HEK293 (cell line): ENCODE measurements at regions not wholly inside any gene's neighbourhood (a gene's known extent, or its start where the extent isn't known, plus 50 kb on each side); places are given as distances from the start of the nearest gene placed in this dataset.

Experiments
- CTCF ChIA-PET: fragments of 350-600 bp; formaldehyde crosslinking; extraction: SDS; loops from one replicate; lab custom pipeline; 2021; ENCODE audit warnings: antibody characterized with exemption; lab: Yijun Ruan, JAX
- POLR2A ChIA-PET: fragments of 300-600 bp; formaldehyde crosslinking; extraction: SDS; loops from one replicate; lab custom pipeline; 2020; ENCODE audit warnings: antibody characterized with exemption, inconsistent platforms; lab: Yijun Ruan, JAX
- H3K27ac ChIP-seq: fragments of 200-500 bp; sonication (Bioruptor generic); 2 replicates; pipeline ENCODE4 v1.5.1; 2014; ENCODE audit warnings: low read depth, low read length, control low read depth, inconsistent platforms; ENCODE audit errors: extremely low read depth
- H3K36me3 ChIP-seq, 2 experiments: fragments of 200-500 bp in 1 of 2; sonication (Bioruptor generic) in 1 of 2; 1 replicate in 1 of 2; 2 replicates in 1 of 2; pipeline ENCODE4 v1.5.1; 2014 to 2017; ENCODE audit warnings: inconsistent platforms in 2 of 2, low read length in 2 of 2; ENCODE audit not compliant: control insufficient read depth in 2 of 2, insufficient read depth in 1 of 2
- H3K4me1 ChIP-seq: fragments of 200-500 bp; sonication (Bioruptor generic); 2 replicates; pipeline ENCODE4 v1.5.1; 2014; ENCODE audit warnings: mild to moderate bottlenecking, low read length, inconsistent platforms; ENCODE audit not compliant: control insufficient read depth, insufficient read depth
- H3K4me3 ChIP-seq: 2 replicates; pipeline ENCODE4 v1.5.1; 2011; ENCODE audit warnings: low read depth, mild to moderate bottlenecking, control low read depth, low read length, moderate library complexity
- H3K9me3 ChIP-seq: fragments of 200-500 bp; sonication (Bioruptor generic); 2 replicates; pipeline ENCODE4 v1.5.1; 2014; ENCODE audit warnings: low read depth, low read length, inconsistent platforms; ENCODE audit not compliant: control insufficient read depth, insufficient read depth
- FEZF1 ChIP-seq: fragments of 450-650 bp; formaldehyde crosslinking; IDR thresholded peaks from 2 replicates; pipeline ENCODE4 v1.5.1; 2016; ENCODE audit warnings: missing biosample characterization, missing genetic modification characterization
- GLI4 ChIP-seq: fragments of 450-650 bp; formaldehyde crosslinking; IDR thresholded peaks from 2 replicates; pipeline ENCODE4 v1.5.1; 2016; ENCODE audit warnings: missing biosample characterization, missing genetic modification characterization
- KLF10 ChIP-seq: fragments of 450-650 bp; IDR thresholded peaks from 2 replicates; pipeline ENCODE4 v1.5.1; 2018; ENCODE audit warnings: missing biosample characterization, mild to moderate bottlenecking, missing genetic modification characterization
- KLF7 ChIP-seq: fragments of 450-650 bp; formaldehyde crosslinking; IDR thresholded peaks from 2 replicates; pipeline ENCODE4 v1.5.1; 2016; ENCODE audit warnings: missing biosample characterization, missing genetic modification characterization, borderline replicate concordance
- KLF8 ChIP-seq: fragments of 450-650 bp; formaldehyde crosslinking; IDR thresholded peaks from 2 replicates; pipeline ENCODE4 v1.5.1; 2016; ENCODE audit warnings: missing biosample characterization, missing genetic modification characterization
- OVOL3 ChIP-seq: fragments of 450-650 bp; formaldehyde crosslinking; IDR thresholded peaks from 2 replicates; pipeline ENCODE4 v1.5.1; 2016; ENCODE audit warnings: missing biosample characterization, missing genetic modification characterization
- SALL2 ChIP-seq: fragments of 450-650 bp; formaldehyde crosslinking; IDR thresholded peaks from 2 replicates; pipeline ENCODE4 v1.5.0; 2017; ENCODE audit warnings: missing biosample characterization, mild to moderate bottlenecking, missing genetic modification characterization, borderline replicate concordance
- SCRT2 ChIP-seq: fragments of 450-650 bp; formaldehyde crosslinking; IDR thresholded peaks from 2 replicates; pipeline ENCODE4 v1.5.1; 2016; ENCODE audit warnings: missing biosample characterization, missing genetic modification characterization
- TRIM28 ChIP-seq: IDR thresholded peaks from 2 replicates; pipeline ENCODE4 v1.6.1; 2011; ENCODE audit warnings: low read length, control low read depth, borderline replicate concordance
- ZBTB1 ChIP-seq: fragments of 450-650 bp; formaldehyde crosslinking; IDR thresholded peaks from 2 replicates; pipeline ENCODE4 v1.5.1; 2016; ENCODE audit warnings: missing biosample characterization, missing genetic modification characterization
- ZBTB44 ChIP-seq: fragments of 450-650 bp; IDR thresholded peaks from 2 replicates; pipeline ENCODE4 v1.5.1; 2018; ENCODE audit warnings: missing biosample characterization, mild to moderate bottlenecking, missing genetic modification characterization
- ZIC2 ChIP-seq: fragments of 450-650 bp; formaldehyde crosslinking; IDR thresholded peaks from 2 replicates; pipeline ENCODE4 v1.5.1; 2016; ENCODE audit warnings: missing biosample characterization, missing genetic modification characterization
- ZNF155 ChIP-seq: fragments of 450-650 bp; formaldehyde crosslinking; IDR thresholded peaks from 2 replicates; pipeline ENCODE4 v1.5.1; 2016; ENCODE audit warnings: missing biosample characterization, missing genetic modification characterization
- ZNF2 ChIP-seq: fragments of 450-650 bp; formaldehyde crosslinking; IDR thresholded peaks from 2 replicates; pipeline ENCODE4 v1.5.1; 2016; ENCODE audit warnings: missing biosample characterization, missing genetic modification characterization
- ZNF221 ChIP-seq: fragments of 450-650 bp; formaldehyde crosslinking; IDR thresholded peaks from 2 replicates; pipeline ENCODE4 v1.5.1; 2017; ENCODE audit warnings: missing biosample characterization, missing genetic modification characterization, borderline replicate concordance
- ZNF26 ChIP-seq: fragments of 450-650 bp; formaldehyde crosslinking; IDR thresholded peaks from 2 replicates; pipeline ENCODE4 v1.5.1; 2016; ENCODE audit warnings: missing biosample characterization, missing genetic modification characterization
- ZNF302 ChIP-seq: fragments of 450-650 bp; formaldehyde crosslinking; IDR thresholded peaks from 2 replicates; pipeline ENCODE4 v1.5.1; 2016; ENCODE audit warnings: missing biosample characterization, missing genetic modification characterization, low read depth
- ZNF394 ChIP-seq: fragments of 450-650 bp; formaldehyde crosslinking; IDR thresholded peaks from 2 replicates; pipeline ENCODE4 v1.5.1; 2016; ENCODE audit warnings: missing biosample characterization, missing genetic modification characterization, mild to moderate bottlenecking, moderate library complexity, borderline replicate concordance
- ZNF404 ChIP-seq: fragments of 450-650 bp; formaldehyde crosslinking; IDR thresholded peaks from 2 replicates; pipeline ENCODE4 v1.5.1; 2017; ENCODE audit warnings: missing biosample characterization, missing genetic modification characterization
- ZNF423 ChIP-seq: fragments of 450-650 bp; formaldehyde crosslinking; IDR thresholded peaks from 2 replicates; pipeline ENCODE4 v1.5.1; 2016; ENCODE audit warnings: missing biosample characterization, missing genetic modification characterization
- ZNF501 ChIP-seq: fragments of 450-650 bp; formaldehyde crosslinking; IDR thresholded peaks from 2 replicates; pipeline ENCODE4 v1.5.1; 2016; ENCODE audit warnings: missing biosample characterization, missing genetic modification characterization
- ZNF521 ChIP-seq: fragments of 450-650 bp; formaldehyde crosslinking; IDR thresholded peaks from 2 replicates; pipeline ENCODE4 v1.5.1; 2017; ENCODE audit warnings: missing biosample characterization, mild to moderate bottlenecking, missing genetic modification characterization
- ZNF548 ChIP-seq: fragments of 450-650 bp; formaldehyde crosslinking; IDR thresholded peaks from 2 replicates; pipeline ENCODE4 v1.5.1; 2016; ENCODE audit warnings: missing biosample characterization, missing genetic modification characterization
- ZNF555 ChIP-seq: fragments of 450-650 bp; formaldehyde crosslinking; conservative IDR thresholded peaks from 2 replicates; pipeline ENCODE4 v1.5.1; 2017; ENCODE audit warnings: missing biosample characterization, mild to moderate bottlenecking, missing genetic modification characterization, inconsistent platforms
- ZNF561 ChIP-seq: fragments of 450-650 bp; IDR thresholded peaks from 2 replicates; pipeline ENCODE4 v1.5.1; 2018; ENCODE audit warnings: missing biosample characterization, missing genetic modification characterization, borderline replicate concordance
- ZNF585B ChIP-seq: fragments of 450-650 bp; formaldehyde crosslinking; IDR thresholded peaks from 2 replicates; pipeline ENCODE4 v1.5.1; 2016; ENCODE audit warnings: missing biosample characterization, missing genetic modification characterization
- ZNF600 ChIP-seq: fragments of 450-650 bp; formaldehyde crosslinking; IDR thresholded peaks from 2 replicates; pipeline ENCODE4 v1.5.1; 2016; ENCODE audit warnings: missing biosample characterization, missing genetic modification characterization
- ZNF624 ChIP-seq: fragments of 450-650 bp; formaldehyde crosslinking; IDR thresholded peaks from 2 replicates; pipeline ENCODE4 v1.5.1; 2017; ENCODE audit warnings: missing biosample characterization, missing genetic modification characterization
- ZNF768 ChIP-seq: fragments of 450-650 bp; formaldehyde crosslinking; IDR thresholded peaks from 2 replicates; pipeline ENCODE4 v1.5.1; 2018; ENCODE audit warnings: missing biosample characterization, mild to moderate bottlenecking, missing genetic modification characterization
- ZNF843 ChIP-seq: fragments of 450-650 bp; formaldehyde crosslinking; IDR thresholded peaks from 2 replicates; pipeline ENCODE4 v1.5.1; 2016; ENCODE audit warnings: missing biosample characterization, missing genetic modification characterization
- ZSCAN4 ChIP-seq: fragments of 450-650 bp; formaldehyde crosslinking; IDR thresholded peaks from 2 replicates; pipeline ENCODE4 v1.5.1; 2017; ENCODE audit warnings: missing biosample characterization, missing genetic modification characterization

DNA sequence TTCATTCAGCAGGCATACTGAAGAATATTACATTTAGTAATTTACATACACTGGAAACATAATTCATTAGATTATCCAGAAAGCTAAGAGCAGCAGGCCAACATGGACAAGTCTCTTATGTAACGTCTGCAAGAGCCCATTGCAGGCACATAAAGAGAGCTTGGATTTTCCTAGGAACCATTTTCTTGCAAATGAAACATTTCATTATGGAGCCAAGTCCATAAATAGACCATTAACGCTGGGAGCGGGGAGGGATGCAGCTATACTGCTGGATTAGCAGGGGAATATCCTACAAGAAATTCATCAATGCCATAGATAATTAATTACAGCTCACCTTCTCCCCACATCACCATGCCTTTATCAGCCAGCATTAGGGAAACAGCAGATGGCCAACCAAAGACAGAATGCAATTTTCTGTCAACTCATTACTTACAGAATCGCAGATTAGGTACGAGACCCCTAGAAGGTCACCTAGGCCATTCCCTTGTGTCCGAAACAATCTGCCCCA, 170.4 kb downstream of the C1D start:
- ChIA-PET CTCF (no interaction called here), POLR2A (no interaction called here)
- H3K4me1 ChIP-seq = peaks cover 13% of the 10 kb centered on the region
- H3K36me3 ChIP-seq = no peaks in the 10 kb centered on the region
- no peak overlapping the region for H3K4me3 ChIP-seq
- H3K27ac ChIP-seq = no peak overlapping the region
- TF ChIP-seq ZNF548 (tag by site-specific recombination) (no peak), FEZF1 (tag by site-specific recombination) (no peak), ZNF501 (no peak), ZNF221 (tag by site-specific recombination) (no peak), SALL2 (no peak), ZNF843 (tag by site-specific recombination) (no peak), ZNF521 (tag by site-specific recombination) (no peak), ZBTB1 (tag by site-specific recombination) (no peak), ZNF2 (no peak), OVOL3 (tag by site-specific recombination) (no peak), ZSCAN4 (tag by site-specific recombination) (no peak), ZNF555 (tag by site-specific recombination) (no peak), ZNF768 (tag by site-specific recombination) (no peak)
- H3K9me3 ChIP-seq = no peaks in the 10 kb centered on the region

DNA sequence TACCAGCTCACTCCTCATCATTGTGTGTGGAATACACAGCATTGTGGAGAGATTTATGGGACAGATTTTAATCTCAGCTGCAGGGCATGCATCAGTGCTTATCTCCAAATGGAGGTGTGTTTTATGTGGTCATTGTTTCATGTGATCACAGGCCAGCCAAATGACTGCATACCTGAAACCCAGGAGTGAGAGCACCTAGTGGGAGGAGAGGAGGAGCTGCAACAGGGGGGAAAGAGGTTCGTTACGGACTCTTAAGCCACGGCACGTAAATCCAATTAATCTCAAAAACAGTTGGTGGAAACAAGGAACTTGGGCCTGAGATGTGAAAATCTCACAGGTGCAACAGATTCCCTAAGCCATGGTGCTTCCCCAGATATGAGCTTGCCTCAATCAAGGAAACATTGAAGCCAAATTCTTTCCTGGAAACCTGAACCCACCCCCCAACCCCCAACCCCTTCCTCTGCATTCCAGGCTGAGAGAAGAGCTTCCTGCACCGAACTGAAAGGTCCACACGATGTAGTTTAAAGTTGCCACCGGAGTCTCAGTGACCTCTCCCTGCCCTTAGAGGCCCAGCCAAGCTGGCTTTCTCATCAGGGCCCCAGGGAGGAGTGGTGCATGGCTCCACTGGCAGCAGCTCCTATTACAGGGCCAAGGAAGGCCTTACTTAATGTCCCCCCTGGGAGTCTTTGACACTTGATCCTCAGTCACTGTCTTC, 167.4 kb downstream of the C1D start:
- Histone ChIP-seq H3K4me1 (peaks cover 13% of the 10 kb centered on the region), H3K9me3 (no peaks in the 10 kb centered on the region), H3K4me3 (no peak overlapping the region), H3K27ac (peak overlapping the region; percentile 47), H3K36me3 (no peaks in the 10 kb centered on the region)
- ChIA-PET POLR2A (interaction anchor here (1.2 kb wide), 1 partner anchor 22 kb away, joined by 3 read pairs; no protein-coding TSS in a partner anchor), CTCF (interaction anchor here (0.6 to 1.1 kb wide), 5 partner anchors 18 to 205 kb away, joined by 3 to 4 read pairs (median 3); no protein-coding TSS in a partner anchor)
- TF ChIP-seq ZNF155 (tag by site-specific recombination) (no peak), ZBTB44 (tag by site-specific recombination) (peak; percentile 95), KLF7 (tag by site-specific recombination) (no peak), ZNF423 (tag by site-specific recombination) (no peak), GLI4 (tag by site-specific recombination) (no peak), FEZF1 (tag by site-specific recombination) (peak; percentile 35), TRIM28 (no peak), SCRT2 (tag by site-specific recombination) (no peak; the same call in 1 of the 2 replicates), ZNF394 (0 out of 2 replicates have a peak, but pooled peaks have one; percentile 30), KLF8 (peak; percentile 47; the same call in 1 of the 2 replicates), ZNF561 (no peak), ZNF404 (tag by site-specific recombination) (no peak), ZNF624 (tag by site-specific recombination) (no peak), KLF10 (tag by site-specific recombination) (peak; percentile 48; the same call in 1 of the 2 replicates), ZIC2 (tag by site-specific recombination) (peak; percentile 23; the same call in 1 of the 2 replicates), ZNF600 (peak; percentile 41; the same call in 1 of the 2 replicates), ZNF302 (tag by site-specific recombination) (no peak), ZNF26 (tag by site-specific recombination) (no peak), ZNF585B (tag by site-specific recombination) (no peak)
